Ovary (tissue), 7 donors: ENCODE measurements at regions not wholly inside any gene's neighbourhood (a gene's known extent, or its start where the extent isn't known, plus 50 kb on each side); places are given as distances from the start of the nearest gene placed in this dataset.

Experiments used
- DNase-seq, 5 donors: peaks; one replicate each; pipeline ENCODE4 v3.0.0-alpha.2; 2019 to 2020
- H3K27ac ChIP-seq, 2 donors: fragments of 200-600 bp; one replicate each; pipeline versions ENCODE4 v1.5.1 to v1.8.0; 2019 to 2022
- H3K27me3 ChIP-seq: fragments of 200-600 bp; one replicate; pipeline ENCODE4 v1.8.0; 2022
- H3K36me3 ChIP-seq: fragments of 200-600 bp; sonication (generic); one replicate; pipeline ENCODE4 v1.5.1; 2019
- H3K4me1 ChIP-seq: one replicate; pipeline ENCODE4 v1.8.1; 2013; ENCODE audit warnings: mild to moderate bottlenecking, moderate library complexity; ENCODE audit not compliant: insufficient read depth
- H3K4me3 ChIP-seq: fragments of 200-600 bp; sonication (generic); one replicate; pipeline ENCODE4 v1.5.1; 2017
- H3K9me3 ChIP-seq, 2 donors: fragments of 200-600 bp in 1 of 2; sonication (generic) in 1 of 2; one replicate each; pipeline versions ENCODE4 v1.5.1 to v1.8.1; 2013 to 2019; ENCODE audit warnings: mild to moderate bottlenecking in 1 of 2, moderate library complexity in 1 of 2
- CTCF ChIP-seq, 3 donors: fragments of 450-650 bp in 2 of 3; fragments of 200-600 bp in 1 of 3; IDR thresholded peaks; one replicate each; pipeline versions ENCODE4 v1.5.1 to v1.8.0; 2016 to 2022; ENCODE audit warnings: antibody characterized with exemption in 3 of 3, mild to moderate bottlenecking in 1 of 3
- EP300 ChIP-seq: sonication (generic); formaldehyde crosslinking; IDR thresholded peaks from one replicate; pipeline ENCODE4 v1.6.1; 2017; ENCODE audit warnings: antibody characterized with exemption
- POLR2A ChIP-seq: fragments of 450-650 bp; IDR thresholded peaks from one replicate; pipeline ENCODE4 v1.6.1; 2017; ENCODE audit warnings: antibody characterized with exemption, mild to moderate bottlenecking, moderate library complexity
- WGBS, 3 donors: extraction: QIAGEN DNeasy Blood & Tissue Kit in 1 of 3; methylation state at CpG; one replicate each; pipeline versions ENCODE4 v1.1.5 to v1.1.7; 2013 to 2017; 5-methylcytosine and 5-hydroxymethylcytosine counted together
- intact Hi-C, 4 donors: fragments of 100-400 bp; cut with DNase I; formaldehyde crosslinking; loops; one replicate each; pipeline versions ENCODE4 v1.11.0 to v1.15.1; 2022 to 2023
- donor health status: DM: no; HTN: no; CAD: no; lungs with moderate emphysema.
- donor health status: DM: no; HTN: no; CAD: no.
- donor health status: Bipolar disorder and iron deficiency.
- donor health status: DM: no; HTN: no; CAD: no.
- donor health status: DM: yes; HTN: yes; CAD: no.

- WGBS, 3 donors, result 75 to 82% (median 78%) methylated on average over 8 of the region's 8 CpGs
- intact Hi-C loops, result no loop called here
- peak in 2 of 5 donors; percentile 2 to 12 for DNase-seq
- no peaks in the 10 kb centered on the region for H3K4me1 ChIP-seq
- TF ChIP-seq EP300 (no peak), CTCF (IDR thresholded peaks at IDR 0.05) (no peak), POLR2A (no peak)
- H3K36me3 ChIP-seq, result no peaks in the 10 kb centered on the region
- H3K4me3 ChIP-seq, result no peak overlapping the region
- no peak overlapping the region for H3K27ac ChIP-seq
- no peaks in the 10 kb centered on the region for H3K27me3 ChIP-seq
- no peaks in the 10 kb centered on the region for H3K9me3 ChIP-seq
Measured at GRCh38 chr4:8689741-8690140, 97.2 kb downstream of the CPZ start.

- 63 to 66% (median 66%) methylated on average over 19 of the region's 19 CpGs for WGBS, 3 donors
- H3K4me1 ChIP-seq, result no peaks in the 10 kb centered on the region
- intact Hi-C loops, result no loop called here
- no peak for DNase-seq
- TF ChIP-seq CTCF (IDR thresholded peaks at IDR 0.05) (no peak), EP300 (no peak), POLR2A (no peak)
- no peak overlapping the region for H3K27ac ChIP-seq
- H3K36me3 ChIP-seq, result no peaks in the 10 kb centered on the region
- no peaks in the 10 kb centered on the region for H3K9me3 ChIP-seq
- H3K4me3 ChIP-seq, result no peak overlapping the region
- H3K27me3 ChIP-seq, result no peaks in the 10 kb centered on the region
Measured at GRCh38 chr4:8688908-8689445, 96.4 kb downstream of the CPZ start.

GRCh38 chr4:8688041-8688907 lies 95.7 kb downstream of the CPZ start:
- DNase-seq, result no peak
- H3K4me1 ChIP-seq, result no peaks in the 10 kb centered on the region
- no peaks in the 10 kb centered on the region for H3K27me3 ChIP-seq
- no peaks in the 10 kb centered on the region for H3K36me3 ChIP-seq
- intact Hi-C loops, result no loop called here
- TF ChIP-seq CTCF (IDR thresholded peaks at IDR 0.05) (no peak), EP300 (no peak), POLR2A (no peak)
- no peak overlapping the region for H3K4me3 ChIP-seq
- H3K9me3 ChIP-seq, result no peaks in the 10 kb centered on the region
- no peak overlapping the region for H3K27ac ChIP-seq
- 10 to 16% (median 13%) methylated on average over 40 to 41 of the region's 41 CpGs for WGBS, 3 donors

DNA sequence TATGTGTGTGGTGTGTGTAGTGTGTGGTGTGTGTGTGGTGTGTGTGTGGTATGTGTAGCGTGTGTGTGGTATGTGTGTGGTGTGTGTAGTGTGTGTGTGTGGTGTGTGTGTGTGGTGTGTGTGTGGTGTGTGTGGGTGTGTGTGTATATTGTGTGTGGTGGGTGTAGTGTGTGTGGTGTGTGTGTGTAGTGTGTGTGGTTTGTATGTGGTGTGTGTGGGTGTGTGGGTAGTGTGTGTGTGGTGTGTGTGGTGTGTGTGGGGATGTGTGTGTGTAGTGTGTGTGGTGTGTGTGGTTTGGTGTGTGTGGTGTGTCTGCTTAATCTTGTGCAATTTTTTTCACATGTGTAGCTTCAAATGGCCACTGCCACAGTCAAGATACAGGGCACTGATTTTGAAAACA lies 94.5 kb downstream of the CPZ start:
- TF ChIP-seq POLR2A, result no peak
- no peak for TF ChIP-seq EP300
- TF ChIP-seq CTCF (IDR thresholded peaks at IDR 0.05), result no peak
- no peak for DNase-seq
- H3K27me3 ChIP-seq, result no peaks in the 10 kb centered on the region
- intact Hi-C loops, result no loop called here
- 79 to 88% (median 86%) methylated on average over 1 of the region's 1 CpG for WGBS, 3 donors
- no peak overlapping the region for H3K27ac ChIP-seq
- H3K36me3 ChIP-seq, result no peaks in the 10 kb centered on the region
- no peaks in the 10 kb centered on the region for H3K9me3 ChIP-seq
- no peak overlapping the region for H3K4me3 ChIP-seq
- H3K4me1 ChIP-seq, result no peaks in the 10 kb centered on the region
